ENCODE measurements at regions not wholly inside any gene's neighbourhood (a gene's known extent, or its start where the extent isn't known, plus 50 kb on each side); places are given as distances from the start of the nearest gene placed in this dataset.
"Not testable (repeated sequence)": the region's sequence is repeated elsewhere in the genome, so short reads cannot be mapped to it uniquely, and the experiment has no call there.

DNA sequence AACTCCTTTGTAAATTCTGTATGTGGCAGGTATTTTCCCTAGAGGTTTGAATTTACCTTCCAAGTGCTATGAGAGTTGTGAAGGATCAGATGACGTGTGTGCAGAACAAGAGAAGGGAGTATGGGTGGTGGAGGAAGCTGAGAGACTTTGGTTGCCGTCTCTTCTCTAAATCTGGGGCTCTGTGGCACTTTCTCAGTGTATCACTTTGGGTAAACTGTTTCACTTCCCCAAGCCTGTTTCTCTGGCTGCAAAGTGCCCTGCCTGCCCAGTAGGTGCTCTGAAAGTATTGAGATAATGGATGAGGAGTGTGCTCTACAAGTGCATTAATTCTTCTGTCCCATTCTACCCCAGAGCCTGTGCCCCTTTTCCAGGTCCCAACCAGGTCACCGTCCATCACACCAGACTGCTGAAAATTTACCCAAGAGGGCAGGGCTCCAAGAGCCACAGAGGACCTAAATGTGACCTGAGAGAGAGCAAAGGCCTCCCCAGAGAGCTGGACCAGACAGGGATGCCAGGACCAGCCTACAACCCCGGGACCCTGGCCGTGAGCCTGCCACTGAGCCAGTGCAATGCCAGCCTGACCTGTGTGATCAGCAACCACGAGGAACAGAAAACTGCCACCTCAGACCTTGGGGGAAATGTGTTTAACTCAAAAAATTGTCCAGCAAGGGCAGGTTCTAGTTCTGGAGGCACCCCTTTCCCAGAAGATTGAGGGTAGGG, 131.6 kb upstream of the ETV3 start:
- peaks cover 49% of the 10 kb centered on the region for H3K27me3 ChIP-seq (ENCODE audit: insufficient read depth, low read length)

DNA sequence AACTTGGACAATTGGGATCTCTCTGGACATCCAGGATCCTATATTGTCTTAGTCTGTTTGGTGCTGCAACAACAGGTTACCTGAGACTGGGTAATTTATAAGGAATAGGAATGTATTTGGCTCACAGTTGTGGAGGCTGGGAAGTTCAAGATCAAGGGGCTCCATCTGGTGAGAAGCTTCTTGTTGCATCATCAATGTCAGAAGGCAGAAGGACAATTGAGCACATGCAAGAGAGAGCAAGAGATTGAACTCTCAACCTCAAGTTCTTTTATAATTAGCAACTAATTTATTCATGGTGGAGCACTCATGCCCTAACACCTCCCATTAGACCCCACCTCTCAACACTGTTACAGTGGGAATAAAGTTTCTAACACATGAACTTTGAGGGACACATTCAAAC, 124.7 kb upstream of the ETV3 start:
- Histone ChIP-seq H3K79me2 (ENCODE audit: control insufficient read depth, insufficient read depth, low read length, unreplicated experiment) (no peaks in the 10 kb centered on the region), H3K4me3 (ENCODE audit: low read depth, low read length) (no peak overlapping the region), H3K27me3 (ENCODE audit: insufficient read depth, low read length) (peaks cover 24% of the 10 kb centered on the region), H3K4me1 (ENCODE audit: control insufficient read depth, insufficient read depth, low read length, unreplicated experiment) (no peaks in the 10 kb centered on the region), H3K27ac (ENCODE audit: low read depth, low read length) (no peak overlapping the region), H2AFZ (ENCODE audit: low read length, unreplicated experiment) (no peak overlapping the region), H3K36me3 (ENCODE audit: insufficient read depth, low read length) (no peaks in the 10 kb centered on the region)

More for the DNA sequence above, 131.6 kb upstream of the ETV3 start:
- Histone ChIP-seq H3K27ac (ENCODE audit: low read depth, low read length) (no peak overlapping the region), H2AFZ (ENCODE audit: low read length, unreplicated experiment) (no peak overlapping the region), H3K4me3 (ENCODE audit: low read depth, low read length) (no peak overlapping the region), H3K79me2 (ENCODE audit: control insufficient read depth, insufficient read depth, low read length, unreplicated experiment) (no peaks in the 10 kb centered on the region), H3K36me3 (ENCODE audit: insufficient read depth, low read length) (no peaks in the 10 kb centered on the region), H3K4me1 (ENCODE audit: control insufficient read depth, insufficient read depth, low read length, unreplicated experiment) (no peaks in the 10 kb centered on the region)

DNA sequence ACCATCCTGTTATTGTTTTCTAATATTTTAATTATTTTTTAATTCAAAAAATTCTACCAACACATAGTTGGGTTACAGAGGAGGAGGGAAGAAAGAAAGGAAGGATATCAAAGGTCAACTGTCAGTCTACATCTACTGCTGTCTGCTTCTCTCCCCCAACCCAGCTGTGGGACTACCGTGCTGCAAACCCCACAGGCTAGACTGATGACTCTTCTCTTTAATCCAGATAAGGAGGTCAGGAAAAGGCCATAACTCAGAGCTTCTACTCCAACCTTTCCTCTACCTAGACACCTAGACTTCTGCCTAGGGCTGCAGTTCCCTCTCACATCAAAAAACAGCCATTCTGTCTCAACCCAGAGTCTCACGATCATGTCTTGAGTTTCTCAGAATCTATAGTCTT, 124.2 kb upstream of the ETV3 start:
- Histone ChIP-seq H3K79me2 (ENCODE audit: control insufficient read depth, insufficient read depth, low read length, unreplicated experiment) (no peaks in the 10 kb centered on the region), H3K36me3 (ENCODE audit: insufficient read depth, low read length) (no peaks in the 10 kb centered on the region), H3K4me3 (ENCODE audit: low read depth, low read length) (no peak overlapping the region), H3K4me1 (ENCODE audit: control insufficient read depth, insufficient read depth, low read length, unreplicated experiment) (no peaks in the 10 kb centered on the region), H3K27me3 (ENCODE audit: insufficient read depth, low read length) (peaks cover 19% of the 10 kb centered on the region), H2AFZ (ENCODE audit: low read length, unreplicated experiment) (no peak overlapping the region), H3K27ac (ENCODE audit: low read depth, low read length) (no peak overlapping the region)

DNA sequence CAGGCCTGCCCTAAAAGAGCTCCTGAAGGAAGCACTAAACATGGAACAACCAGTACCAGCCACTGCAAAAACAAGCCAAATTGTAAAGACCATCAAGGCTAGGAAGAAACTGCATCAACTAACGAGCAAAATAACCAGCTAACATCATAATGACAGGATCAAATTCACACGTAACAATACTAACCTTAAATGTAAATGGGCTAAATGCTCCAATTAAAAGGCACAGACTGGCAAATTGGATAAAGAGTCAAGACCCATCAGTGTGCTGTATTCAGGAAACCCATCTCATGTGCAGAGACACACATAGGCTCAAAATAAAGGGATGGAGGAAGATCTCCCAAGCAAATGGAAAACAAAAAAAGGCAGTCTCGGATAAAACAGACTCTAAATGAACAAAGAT, 117.7 kb upstream of the ETV3 start:
- not testable (repeated sequence) for H3K27ac ChIP-seq (ENCODE audit: low read depth, low read length); H3K36me3 ChIP-seq (ENCODE audit: insufficient read depth, low read length); H3K4me3 ChIP-seq (ENCODE audit: low read depth, low read length); H3K27me3 ChIP-seq (ENCODE audit: insufficient read depth, low read length); H2AFZ ChIP-seq (ENCODE audit: low read length, unreplicated experiment); H3K79me2 ChIP-seq (ENCODE audit: control insufficient read depth, insufficient read depth, low read length, unreplicated experiment)
- H3K4me1 ChIP-seq (ENCODE audit: control insufficient read depth, insufficient read depth, low read length, unreplicated experiment): peaks cover 14% of the 10 kb centered on the region

DNA sequence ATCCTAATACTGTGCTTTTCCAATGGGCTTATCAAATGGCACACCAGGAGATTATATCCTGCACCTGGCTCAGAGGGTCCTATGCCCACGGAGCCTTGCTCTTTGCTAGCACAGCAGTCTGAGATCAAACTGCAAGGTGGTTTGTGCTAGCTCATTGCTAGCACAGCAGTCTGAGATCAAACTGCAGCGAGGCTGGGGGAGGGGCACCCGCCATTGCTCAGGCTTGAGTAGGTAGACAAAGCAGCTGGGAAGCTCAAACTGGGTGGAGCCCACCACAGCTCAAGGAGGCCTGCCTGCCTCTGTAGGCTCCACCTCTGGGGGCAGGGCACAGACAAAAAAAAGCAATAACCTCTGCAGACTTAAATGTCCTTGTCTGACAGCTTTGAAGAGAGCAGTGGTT, 116.0 kb upstream of the ETV3 start:
- not testable (repeated sequence) for H3K27ac ChIP-seq (ENCODE audit: low read depth, low read length); H3K27me3 ChIP-seq (ENCODE audit: insufficient read depth, low read length); H3K36me3 ChIP-seq (ENCODE audit: insufficient read depth, low read length); H2AFZ ChIP-seq (ENCODE audit: low read length, unreplicated experiment); H3K4me3 ChIP-seq (ENCODE audit: low read depth, low read length); H3K79me2 ChIP-seq (ENCODE audit: control insufficient read depth, insufficient read depth, low read length, unreplicated experiment)
- H3K4me1 ChIP-seq (ENCODE audit: control insufficient read depth, insufficient read depth, low read length, unreplicated experiment): peaks cover 14% of the 10 kb centered on the region

DNA sequence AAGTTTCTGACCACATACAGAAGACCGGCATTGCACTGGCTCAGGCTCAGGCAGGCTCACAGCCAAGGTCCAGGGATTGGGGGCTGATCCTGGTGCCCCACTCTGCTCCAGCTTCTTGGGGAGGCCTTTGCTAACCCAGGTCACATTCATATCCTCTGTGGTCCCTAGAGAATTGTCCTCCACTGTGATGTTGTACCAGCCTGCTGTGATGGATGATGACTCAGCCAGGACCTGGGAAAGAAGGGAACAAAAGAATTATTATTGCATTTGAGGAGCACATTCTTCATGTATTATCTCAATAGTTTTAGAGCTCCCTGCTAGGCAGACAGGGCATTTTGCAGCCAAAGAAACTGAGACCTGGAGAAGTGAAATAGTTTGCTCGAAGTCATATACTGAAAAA, 114.3 kb upstream of the ETV3 start:
- Histone ChIP-seq H3K27ac (ENCODE audit: low read depth, low read length) (no peak overlapping the region; the same call in 1 of the 2 replicates), H3K79me2 (ENCODE audit: control insufficient read depth, insufficient read depth, low read length, unreplicated experiment) (no peaks in the 10 kb centered on the region), H3K4me3 (ENCODE audit: low read depth, low read length) (no peak overlapping the region), H3K27me3 (ENCODE audit: insufficient read depth, low read length) (no peaks in the 10 kb centered on the region; the same call in 1 of the 2 replicates), H3K36me3 (ENCODE audit: insufficient read depth, low read length) (no peaks in the 10 kb centered on the region), H2AFZ (ENCODE audit: low read length, unreplicated experiment) (no peak overlapping the region), H3K4me1 (ENCODE audit: control insufficient read depth, insufficient read depth, low read length, unreplicated experiment) (peaks cover 14% of the 10 kb centered on the region)

DNA sequence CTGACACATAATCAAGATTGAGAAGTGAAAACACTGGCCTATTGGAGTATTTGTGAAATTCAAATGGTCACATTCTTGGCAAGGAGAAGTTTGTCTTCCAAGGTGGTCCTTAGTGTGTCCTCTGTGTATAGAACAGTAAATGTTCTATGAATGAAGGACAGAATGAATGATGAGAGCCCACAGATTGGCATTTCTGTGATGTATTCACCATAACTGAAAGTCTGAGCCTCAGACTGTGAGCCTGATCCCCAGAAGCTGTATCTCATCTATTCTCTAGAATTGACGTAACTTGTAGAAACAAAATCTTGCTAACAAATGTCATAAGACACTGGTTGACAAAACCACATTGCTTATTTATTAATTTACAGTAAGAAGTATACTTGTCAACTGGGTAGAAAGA, 111.5 kb upstream of the ETV3 start:
- Histone ChIP-seq H3K79me2 (ENCODE audit: control insufficient read depth, insufficient read depth, low read length, unreplicated experiment) (no peaks in the 10 kb centered on the region), H3K27me3 (ENCODE audit: insufficient read depth, low read length) (peaks cover 11% of the 10 kb centered on the region; the same call in 1 of the 2 replicates), H3K4me3 (ENCODE audit: low read depth, low read length) (no peak overlapping the region), H3K4me1 (ENCODE audit: control insufficient read depth, insufficient read depth, low read length, unreplicated experiment) (peaks cover 14% of the 10 kb centered on the region), H3K36me3 (ENCODE audit: insufficient read depth, low read length) (no peaks in the 10 kb centered on the region), H3K27ac (ENCODE audit: low read depth, low read length) (no peak overlapping the region), H2AFZ (ENCODE audit: low read length, unreplicated experiment) (no peak overlapping the region)

DNA sequence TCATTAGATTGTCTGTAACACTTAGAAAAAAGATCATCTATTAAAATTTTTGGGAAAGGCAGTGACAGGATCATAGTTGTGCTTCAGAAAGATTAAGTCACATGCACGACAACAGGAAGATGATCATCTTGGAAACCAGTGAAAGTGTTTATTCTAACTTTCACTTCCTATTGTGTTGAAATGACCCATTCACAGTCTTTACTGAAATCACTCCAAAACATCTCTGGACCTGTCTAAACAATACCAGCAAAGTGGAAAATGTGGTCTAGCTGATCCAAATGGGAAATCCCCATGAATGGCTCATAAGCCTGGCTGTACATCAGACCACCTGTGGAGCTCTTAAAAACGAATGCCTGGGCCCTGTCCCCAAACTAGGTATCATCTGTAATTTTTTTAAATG, 111.1 kb upstream of the ETV3 start:
- peaks cover 14% of the 10 kb centered on the region for H3K4me1 ChIP-seq (ENCODE audit: control insufficient read depth, insufficient read depth, low read length, unreplicated experiment)
- H3K27ac ChIP-seq (ENCODE audit: low read depth, low read length): no peak overlapping the region
- no peak overlapping the region for H2AFZ ChIP-seq (ENCODE audit: low read length, unreplicated experiment)
- H3K4me3 ChIP-seq (ENCODE audit: low read depth, low read length): no peak overlapping the region
- peaks cover 13% of the 10 kb centered on the region; the same call in 1 of the 2 replicates for H3K27me3 ChIP-seq (ENCODE audit: insufficient read depth, low read length)
- H3K79me2 ChIP-seq (ENCODE audit: control insufficient read depth, insufficient read depth, low read length, unreplicated experiment): no peaks in the 10 kb centered on the region
- H3K36me3 ChIP-seq (ENCODE audit: insufficient read depth, low read length): no peaks in the 10 kb centered on the region

DNA sequence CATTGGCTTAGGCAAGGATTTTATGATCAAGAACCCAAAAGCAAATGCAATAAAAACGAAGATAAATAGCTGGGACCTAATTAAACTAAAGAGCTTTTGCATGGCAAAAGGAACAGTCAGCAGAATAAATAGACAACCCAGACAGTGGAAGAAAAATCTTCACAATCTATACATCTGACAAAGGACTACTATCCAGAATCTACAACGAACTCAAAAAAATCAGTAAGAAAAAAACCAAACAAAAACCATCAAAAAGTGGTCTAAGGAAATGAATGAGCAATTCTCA, 109.5 kb upstream of the ETV3 start:
- H3K27me3 ChIP-seq (ENCODE audit: insufficient read depth, low read length): peaks cover 13% of the 10 kb centered on the region; the same call in 1 of the 2 replicates
- peaks cover 14% of the 10 kb centered on the region for H3K4me1 ChIP-seq (ENCODE audit: control insufficient read depth, insufficient read depth, low read length, unreplicated experiment)
- H3K4me3 ChIP-seq (ENCODE audit: low read depth, low read length): not testable (repeated sequence)

DNA sequence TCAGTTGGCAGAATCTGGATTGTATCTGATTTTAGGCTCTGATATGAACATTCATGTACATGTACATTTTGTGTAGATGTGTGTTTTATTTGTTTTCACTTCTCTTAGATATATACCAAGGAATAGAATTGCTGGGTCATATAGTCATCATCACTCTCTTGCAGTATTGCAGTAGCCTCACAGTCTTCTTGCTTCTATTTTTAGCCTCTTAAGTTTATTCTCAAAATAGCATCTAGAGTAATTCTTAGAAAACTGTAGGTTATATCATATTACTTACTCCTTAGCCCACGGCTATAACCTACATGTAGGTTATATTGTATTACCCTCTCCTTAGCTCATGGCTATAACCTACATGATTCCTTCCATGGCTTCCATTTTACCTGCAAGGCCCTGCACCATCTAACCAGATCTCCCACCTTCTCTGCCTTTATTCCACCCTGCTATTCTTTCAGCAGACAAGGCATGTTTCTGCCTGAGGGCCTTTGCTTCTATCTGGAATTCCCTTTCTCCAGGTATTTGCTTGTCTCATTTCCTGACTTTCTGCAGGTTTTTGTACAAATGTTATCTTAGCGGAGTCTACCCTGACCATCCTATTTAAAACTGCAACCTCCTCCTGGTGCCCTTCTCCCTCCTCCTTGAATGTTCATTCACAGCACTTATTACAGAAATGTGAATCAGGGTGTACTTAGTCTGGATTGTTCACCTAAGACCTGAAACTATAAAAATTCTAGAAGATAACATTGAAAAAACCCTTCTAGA, 109.0 kb upstream of the ETV3 start:
- no peaks in the 10 kb centered on the region for H3K36me3 ChIP-seq (ENCODE audit: insufficient read depth, low read length)
- no peak overlapping the region for H3K27ac ChIP-seq (ENCODE audit: low read depth, low read length)
- peaks cover 13% of the 10 kb centered on the region; the same call in 1 of the 2 replicates for H3K27me3 ChIP-seq (ENCODE audit: insufficient read depth, low read length)
- H3K4me3 ChIP-seq (ENCODE audit: low read depth, low read length): no peak overlapping the region
- H3K4me1 ChIP-seq (ENCODE audit: control insufficient read depth, insufficient read depth, low read length, unreplicated experiment): peaks cover 9% of the 10 kb centered on the region
- no peaks in the 10 kb centered on the region for H3K79me2 ChIP-seq (ENCODE audit: control insufficient read depth, insufficient read depth, low read length, unreplicated experiment)
- no peak overlapping the region for H2AFZ ChIP-seq (ENCODE audit: low read length, unreplicated experiment)

More for the DNA sequence above, 109.5 kb upstream of the ETV3 start:
- not testable (repeated sequence) for H3K27ac ChIP-seq (ENCODE audit: low read depth, low read length); H3K79me2 ChIP-seq (ENCODE audit: control insufficient read depth, insufficient read depth, low read length, unreplicated experiment); H3K36me3 ChIP-seq (ENCODE audit: insufficient read depth, low read length); H2AFZ ChIP-seq (ENCODE audit: low read length, unreplicated experiment)

DNA sequence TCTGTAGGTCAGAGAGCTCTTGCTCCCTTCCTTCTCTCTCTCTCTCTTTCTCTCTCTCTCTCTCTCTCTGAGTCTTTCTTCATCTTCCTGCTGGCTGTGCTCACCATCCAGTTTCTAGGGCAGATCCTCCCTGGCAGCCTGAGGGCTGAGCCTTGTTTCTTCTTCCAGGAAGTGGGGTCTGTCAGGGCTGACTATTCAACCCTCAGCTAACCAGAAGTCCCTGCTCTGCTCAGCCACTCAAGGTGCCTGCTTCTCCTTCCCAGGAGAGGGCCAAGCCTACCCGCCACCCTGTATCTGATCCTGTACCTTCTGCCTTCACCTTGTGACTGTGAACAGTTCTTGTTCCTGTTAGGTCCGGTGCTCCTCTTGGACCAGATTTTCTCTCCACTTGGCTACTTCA, 107.6 kb upstream of the ETV3 start:
- Histone ChIP-seq H3K4me1 (ENCODE audit: control insufficient read depth, insufficient read depth, low read length, unreplicated experiment) (no peaks in the 10 kb centered on the region), H3K79me2 (ENCODE audit: control insufficient read depth, insufficient read depth, low read length, unreplicated experiment) (no peaks in the 10 kb centered on the region), H3K27me3 (ENCODE audit: insufficient read depth, low read length) (peaks cover 14% of the 10 kb centered on the region; the same call in 1 of the 2 replicates), H3K4me3 (ENCODE audit: low read depth, low read length) (no peak overlapping the region), H3K27ac (ENCODE audit: low read depth, low read length) (no peak overlapping the region), H2AFZ (ENCODE audit: low read length, unreplicated experiment) (no peak overlapping the region), H3K36me3 (ENCODE audit: insufficient read depth, low read length) (no peaks in the 10 kb centered on the region)
